Liver (tissue), 3 donors: ENCODE measurements at regions not wholly inside any gene's neighbourhood (a gene's known extent, or its start where the extent isn't known, plus 50 kb on each side); places are given as distances from the start of the nearest gene placed in this dataset.

Experiments
- FOXA1 ChIP-seq: IDR thresholded peaks from 2 replicates; pipeline ENCODE4 v1.6.1; 2016; ENCODE audit warnings: antibody characterized with exemption
- FOXA2 ChIP-seq: IDR thresholded peaks from 2 replicates; pipeline ENCODE4 v1.6.1; 2016; ENCODE audit warnings: antibody characterized with exemption
- GABPA ChIP-seq, 2 donors: IDR thresholded peaks in 1 of 2; conservative IDR thresholded peaks in 1 of 2; 2 replicates each; pipeline ENCODE4 v1.6.1; 2016; ENCODE audit warnings: antibody characterized with exemption in 2 of 2, mild to moderate bottlenecking in 1 of 2, moderate library complexity in 1 of 2
- JUND ChIP-seq, 2 donors: IDR thresholded peaks; 2 replicates each; pipeline ENCODE4 v1.6.1; 2016; ENCODE audit warnings: antibody characterized with exemption in 2 of 2
- SP1 ChIP-seq: IDR thresholded peaks from 2 replicates; pipeline ENCODE4 v1.6.1; 2018; ENCODE audit warnings: antibody characterized with exemption, mild to moderate bottlenecking
- YY1 ChIP-seq: IDR thresholded peaks from 2 replicates; pipeline ENCODE4 v1.6.1; 2016; ENCODE audit warnings: antibody characterized with exemption, mild to moderate bottlenecking
- TF ChIP-seq, protein P1 (sequence below): fragments of 150-350 bp; IDR thresholded peaks from 2 replicates; pipeline ENCODE4 v1.5.1; 2017; ENCODE audit warnings: improper control_type of control experiment, low read depth, low read length; ENCODE audit not compliant: missing input control
- TF ChIP-seq, protein P2 (sequence below): IDR thresholded peaks from 2 replicates; pipeline ENCODE4 v1.6.1; 2016; ENCODE audit warnings: antibody characterized with exemption
- TF ChIP-seq, protein P3 (sequence below): IDR thresholded peaks from 2 replicates; pipeline ENCODE4 v1.6.1; 2016; ENCODE audit warnings: antibody characterized with exemption, mild to moderate bottlenecking
- donor health status: healthy.
- donor health status: healthy.

DNA sequence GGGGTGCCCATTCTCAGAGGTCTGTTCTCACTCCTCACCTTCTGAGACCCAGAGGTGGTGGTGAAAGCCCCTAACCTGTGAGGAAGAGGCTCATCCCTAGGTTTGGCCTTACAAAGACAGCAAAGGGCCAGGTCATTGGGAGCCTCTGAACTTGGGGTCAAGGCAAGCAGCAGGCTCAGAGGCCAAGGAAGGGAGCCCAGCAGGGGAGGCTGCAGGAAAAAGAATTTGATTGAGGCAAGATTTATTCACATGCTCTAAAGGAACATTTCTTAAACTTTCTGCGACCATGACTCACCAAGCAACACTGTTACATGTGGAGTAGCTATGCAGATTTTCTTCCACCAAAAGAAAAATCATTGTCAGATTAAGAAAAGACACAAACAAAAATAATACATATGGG is 132.5 kb upstream of the SYT6 start:
- TF ChIP-seq GABPA (IDR thresholded peaks at IDR 0.05 in 1 of 2, conservative IDR thresholded peaks at IDR 0.05 in 1 of 2): no peak
- TF ChIP-seq JUND (IDR thresholded peaks at IDR 0.05): no peak
- no peak for TF ChIP-seq YY1
- TF ChIP-seq, protein P1, sequence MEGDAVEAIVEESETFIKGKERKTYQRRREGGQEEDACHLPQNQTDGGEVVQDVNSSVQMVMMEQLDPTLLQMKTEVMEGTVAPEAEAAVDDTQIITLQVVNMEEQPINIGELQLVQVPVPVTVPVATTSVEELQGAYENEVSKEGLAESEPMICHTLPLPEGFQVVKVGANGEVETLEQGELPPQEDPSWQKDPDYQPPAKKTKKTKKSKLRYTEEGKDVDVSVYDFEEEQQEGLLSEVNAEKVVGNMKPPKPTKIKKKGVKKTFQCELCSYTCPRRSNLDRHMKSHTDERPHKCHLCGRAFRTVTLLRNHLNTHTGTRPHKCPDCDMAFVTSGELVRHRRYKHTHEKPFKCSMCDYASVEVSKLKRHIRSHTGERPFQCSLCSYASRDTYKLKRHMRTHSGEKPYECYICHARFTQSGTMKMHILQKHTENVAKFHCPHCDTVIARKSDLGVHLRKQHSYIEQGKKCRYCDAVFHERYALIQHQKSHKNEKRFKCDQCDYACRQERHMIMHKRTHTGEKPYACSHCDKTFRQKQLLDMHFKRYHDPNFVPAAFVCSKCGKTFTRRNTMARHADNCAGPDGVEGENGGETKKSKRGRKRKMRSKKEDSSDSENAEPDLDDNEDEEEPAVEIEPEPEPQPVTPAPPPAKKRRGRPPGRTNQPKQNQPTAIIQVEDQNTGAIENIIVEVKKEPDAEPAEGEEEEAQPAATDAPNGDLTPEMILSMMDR: no peak
- TF ChIP-seq, protein P2, sequence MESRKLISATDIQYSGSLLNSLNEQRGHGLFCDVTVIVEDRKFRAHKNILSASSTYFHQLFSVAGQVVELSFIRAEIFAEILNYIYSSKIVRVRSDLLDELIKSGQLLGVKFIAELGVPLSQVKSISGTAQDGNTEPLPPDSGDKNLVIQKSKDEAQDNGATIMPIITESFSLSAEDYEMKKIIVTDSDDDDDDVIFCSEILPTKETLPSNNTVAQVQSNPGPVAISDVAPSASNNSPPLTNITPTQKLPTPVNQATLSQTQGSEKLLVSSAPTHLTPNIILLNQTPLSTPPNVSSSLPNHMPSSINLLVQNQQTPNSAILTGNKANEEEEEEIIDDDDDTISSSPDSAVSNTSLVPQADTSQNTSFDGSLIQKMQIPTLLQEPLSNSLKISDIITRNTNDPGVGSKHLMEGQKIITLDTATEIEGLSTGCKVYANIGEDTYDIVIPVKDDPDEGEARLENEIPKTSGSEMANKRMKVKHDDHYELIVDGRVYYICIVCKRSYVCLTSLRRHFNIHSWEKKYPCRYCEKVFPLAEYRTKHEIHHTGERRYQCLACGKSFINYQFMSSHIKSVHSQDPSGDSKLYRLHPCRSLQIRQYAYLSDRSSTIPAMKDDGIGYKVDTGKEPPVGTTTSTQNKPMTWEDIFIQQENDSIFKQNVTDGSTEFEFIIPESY: no peak
- TF ChIP-seq FOXA2: no peak
- TF ChIP-seq, protein P3, sequence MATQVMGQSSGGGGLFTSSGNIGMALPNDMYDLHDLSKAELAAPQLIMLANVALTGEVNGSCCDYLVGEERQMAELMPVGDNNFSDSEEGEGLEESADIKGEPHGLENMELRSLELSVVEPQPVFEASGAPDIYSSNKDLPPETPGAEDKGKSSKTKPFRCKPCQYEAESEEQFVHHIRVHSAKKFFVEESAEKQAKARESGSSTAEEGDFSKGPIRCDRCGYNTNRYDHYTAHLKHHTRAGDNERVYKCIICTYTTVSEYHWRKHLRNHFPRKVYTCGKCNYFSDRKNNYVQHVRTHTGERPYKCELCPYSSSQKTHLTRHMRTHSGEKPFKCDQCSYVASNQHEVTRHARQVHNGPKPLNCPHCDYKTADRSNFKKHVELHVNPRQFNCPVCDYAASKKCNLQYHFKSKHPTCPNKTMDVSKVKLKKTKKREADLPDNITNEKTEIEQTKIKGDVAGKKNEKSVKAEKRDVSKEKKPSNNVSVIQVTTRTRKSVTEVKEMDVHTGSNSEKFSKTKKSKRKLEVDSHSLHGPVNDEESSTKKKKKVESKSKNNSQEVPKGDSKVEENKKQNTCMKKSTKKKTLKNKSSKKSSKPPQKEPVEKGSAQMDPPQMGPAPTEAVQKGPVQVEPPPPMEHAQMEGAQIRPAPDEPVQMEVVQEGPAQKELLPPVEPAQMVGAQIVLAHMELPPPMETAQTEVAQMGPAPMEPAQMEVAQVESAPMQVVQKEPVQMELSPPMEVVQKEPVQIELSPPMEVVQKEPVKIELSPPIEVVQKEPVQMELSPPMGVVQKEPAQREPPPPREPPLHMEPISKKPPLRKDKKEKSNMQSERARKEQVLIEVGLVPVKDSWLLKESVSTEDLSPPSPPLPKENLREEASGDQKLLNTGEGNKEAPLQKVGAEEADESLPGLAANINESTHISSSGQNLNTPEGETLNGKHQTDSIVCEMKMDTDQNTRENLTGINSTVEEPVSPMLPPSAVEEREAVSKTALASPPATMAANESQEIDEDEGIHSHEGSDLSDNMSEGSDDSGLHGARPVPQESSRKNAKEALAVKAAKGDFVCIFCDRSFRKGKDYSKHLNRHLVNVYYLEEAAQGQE: no peak
- no peak for TF ChIP-seq FOXA1
- TF ChIP-seq SP1: no peak
